AML-193 (cell line): ENCODE measurements at regions not wholly inside any gene's neighbourhood (a gene's known extent, or its start where the extent isn't known, plus 50 kb on each side); places are given as distances from the start of the nearest gene placed in this dataset.
"Not testable (repeated sequence)": the region's sequence is repeated elsewhere in the genome, so short reads cannot be mapped to it uniquely, and the experiment has no call there.

Experiments
- DNase-seq, 2 experiments: peaks; one replicate each; lab custom pipeline; 2025; lab: John Stamatoyannopoulos, UW

GRCh38 chrX:131827935-131828334, 195.2 kb upstream of the STK26 start:
- peak; percentile 51 to 63 for DNase-seq

DNA sequence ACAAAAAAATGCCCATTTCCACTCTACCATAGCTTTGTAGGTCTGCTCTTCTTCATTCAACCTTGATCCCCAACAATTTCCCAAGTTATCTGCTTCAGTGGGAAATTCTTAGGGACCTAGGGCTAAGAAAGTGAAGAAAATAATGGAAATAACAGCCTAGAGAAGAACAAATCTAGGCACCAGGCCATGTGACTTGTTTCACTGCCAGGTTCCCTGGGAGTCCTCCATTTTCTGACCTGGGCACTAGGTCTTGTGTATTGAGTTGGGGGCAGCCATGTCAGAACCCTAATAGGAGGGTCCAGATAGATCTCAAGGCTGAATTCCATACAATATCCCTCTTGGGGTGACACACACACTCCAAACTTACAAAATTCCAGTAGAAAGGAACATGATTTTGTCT, 194.6 kb upstream of the STK26 start:
- DNase-seq: peak; percentile 2 to 7

GRCh38 chrX:131830400-131831184, 192.5 kb upstream of the STK26 start:
- peak; percentile 74 to 75 for DNase-seq

DNA sequence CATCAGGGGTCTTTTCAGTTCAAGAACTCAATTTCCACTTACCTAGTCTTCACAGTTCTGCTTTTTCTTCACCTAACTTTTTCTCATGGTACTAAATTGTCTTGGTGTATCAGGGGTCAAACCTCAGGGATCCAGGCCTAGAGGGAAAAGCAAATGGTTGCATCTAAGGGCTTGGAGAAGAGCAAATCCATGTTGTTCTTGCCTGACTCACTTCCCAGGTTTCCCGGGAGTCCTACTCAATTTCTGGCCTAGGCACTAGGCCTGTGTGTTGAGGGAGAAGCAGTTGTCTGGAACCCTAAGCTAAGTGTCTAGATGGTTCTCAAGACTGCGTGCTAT, 191.9 kb upstream of the STK26 start:
- no peak for DNase-seq

GRCh38 chrX:131836161-131836560, 186.9 kb upstream of the STK26 start:
- no peak for DNase-seq

GRCh38 chrX:131837325-131837724, 185.8 kb upstream of the STK26 start:
- DNase-seq: no peak

GRCh38 chrX:131840799-131841495, 182.2 kb upstream of the STK26 start:
- no peak for DNase-seq

GRCh38 chrX:131841496-131842437, 181.3 kb upstream of the STK26 start:
- peak; percentile 24 to 34 for DNase-seq

- DNase-seq: no peak
Observed at GRCh38 chrX:131843987-131844386, 179.1 kb upstream of the STK26 start.

DNA sequence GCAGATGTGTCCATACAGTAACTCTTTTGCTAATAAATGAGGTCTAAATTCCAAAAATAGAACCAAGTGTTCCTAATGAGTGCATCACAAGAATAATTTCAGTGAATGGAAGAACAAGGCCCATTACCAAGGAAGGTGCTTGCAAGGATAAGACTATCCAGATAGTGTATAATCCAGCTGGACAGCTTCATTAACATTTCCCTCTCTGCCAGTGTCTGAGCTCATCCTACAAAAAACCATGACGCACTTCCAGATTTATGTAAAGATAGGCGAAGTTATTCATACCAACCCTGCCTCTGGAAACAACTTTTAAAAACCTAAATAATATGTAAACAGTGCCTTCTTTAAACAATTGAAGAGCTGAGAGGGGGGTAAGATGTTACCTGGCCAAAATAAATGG, 177.9 kb upstream of the STK26 start:
- DNase-seq: no peak

DNA sequence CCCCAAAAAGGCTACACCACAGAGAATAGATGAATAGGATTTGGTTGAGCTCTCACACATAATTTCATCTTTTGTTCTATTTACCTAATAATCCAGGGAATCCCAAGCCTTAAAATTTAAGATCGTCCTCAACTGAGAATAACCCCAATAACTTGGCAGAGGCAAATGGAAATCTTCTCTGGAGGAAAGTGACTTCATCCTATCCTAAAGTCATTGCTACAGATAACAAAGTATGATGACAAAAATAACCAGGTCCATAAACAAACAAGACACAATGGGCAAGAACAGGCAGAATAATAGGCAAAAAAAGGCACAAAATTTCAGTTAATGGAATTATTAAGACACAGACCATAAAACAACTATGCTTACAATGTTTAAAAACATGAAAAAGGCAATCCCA, 177.3 kb upstream of the STK26 start:
- no peak for DNase-seq

GRCh38 chrX:131850964-131851363, 172.1 kb upstream of the STK26 start:
- not testable (repeated sequence) for DNase-seq

- no peak for DNase-seq
Observed at GRCh38 chrX:131853440-131853839, 169.7 kb upstream of the STK26 start.

DNA sequence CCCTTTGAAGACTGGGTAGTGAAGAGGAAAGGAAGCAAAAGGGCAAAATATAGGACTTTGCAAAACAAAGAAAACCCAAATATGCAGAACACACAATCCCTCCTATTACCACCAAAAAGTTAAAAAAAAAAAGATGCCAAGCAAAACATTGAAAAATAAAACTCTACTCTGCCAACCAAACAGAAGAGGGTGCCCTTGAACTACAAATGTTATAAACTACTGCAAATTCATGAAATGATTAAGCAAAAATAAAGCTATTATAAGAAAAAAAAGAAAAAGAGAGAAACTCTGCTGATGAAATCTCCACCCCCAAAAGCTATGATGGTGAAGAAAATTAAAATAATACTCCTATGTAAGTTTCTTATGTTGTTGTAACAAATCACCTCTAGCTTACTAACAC, 168.5 kb upstream of the STK26 start:
- DNase-seq: peak; percentile 50 to 62

GRCh38 chrX:131861088-131861787, 161.9 kb upstream of the STK26 start:
- DNase-seq: peak in 1 of 2 experiments; percentile 2

- no peak for DNase-seq
Observed at GRCh38 chrX:131862321-131862720, 160.8 kb upstream of the STK26 start.

DNA sequence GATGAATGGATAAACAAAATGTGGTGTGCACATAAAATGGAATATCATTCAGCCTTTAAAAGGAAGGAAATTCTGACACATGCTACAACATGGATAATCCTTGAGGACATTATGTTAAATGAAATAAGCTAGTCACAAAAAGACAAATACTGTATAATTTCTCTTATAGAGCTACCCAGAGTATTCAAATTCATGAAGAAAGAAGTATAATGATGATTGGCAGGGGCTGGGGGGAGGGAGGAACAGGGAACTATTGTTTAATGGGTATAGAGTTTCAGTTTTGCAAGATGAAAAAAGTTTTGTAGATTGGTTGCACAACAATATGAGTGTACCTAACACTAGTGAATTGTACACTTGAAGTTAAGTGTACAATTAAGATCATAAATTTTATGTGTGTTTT, 153.9 kb upstream of the STK26 start:
- DNase-seq: no peak

- no peak for DNase-seq
Observed at GRCh38 chrX:131874300-131874699, 148.8 kb upstream of the STK26 start.

DNA sequence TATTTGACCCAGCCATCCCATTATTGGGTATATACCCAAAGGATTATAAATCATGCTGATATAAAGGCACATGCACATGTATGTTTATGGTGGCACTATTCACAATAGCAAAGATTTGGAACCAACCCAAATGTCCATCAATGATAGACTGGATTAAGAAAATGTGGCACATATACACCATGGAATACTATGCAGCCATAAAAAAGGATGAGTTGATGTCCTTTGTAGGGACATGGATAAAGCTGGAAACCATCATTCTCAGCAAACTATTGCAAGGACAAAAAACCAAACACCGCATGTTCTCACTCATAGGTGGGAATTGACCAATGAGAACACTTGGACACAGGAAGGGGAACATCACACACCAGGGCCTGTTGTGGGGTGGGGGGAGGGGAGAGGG, 147.3 kb upstream of the STK26 start:
- DNase-seq: not testable (repeated sequence)

GRCh38 chrX:131881194-131881593, 141.9 kb upstream of the STK26 start:
- no peak for DNase-seq

- DNase-seq: not testable (repeated sequence)
Observed at GRCh38 chrX:131885042-131885441, 138.1 kb upstream of the STK26 start.

GRCh38 chrX:131893857-131894256, 129.2 kb upstream of the STK26 start:
- not testable (repeated sequence) for DNase-seq
